Kidney (tissue), 13 donors: ENCODE measurements at regions not wholly inside any gene's neighbourhood (a gene's known extent, or its start where the extent isn't known, plus 50 kb on each side); places are given as distances from the start of the nearest gene placed in this dataset.
A peak's percentile ranks its signal among the peaks of the same experiment; 100 is the strongest.

Experiments
- DNase-seq, 5 donors: peaks; one replicate each; pipeline ENCODE4 v3.0.0-alpha.2; 2013 to 2020
- FAIRE-seq: peaks from 2 replicates; lab custom pipeline; 2012; peaks lifted over from hg19 to GRCh38; lab: Jason Lieb, UNC
- H3K27ac ChIP-seq, 2 donors: one replicate each; pipeline ENCODE4 v1.7.0; 2013; ENCODE audit warnings: low read depth in 2 of 2, low read length in 2 of 2, inconsistent platforms in 1 of 2
- H3K27me3 ChIP-seq: one replicate; pipeline ENCODE4 v1.7.1; 2013; ENCODE audit warnings: low read length, inconsistent platforms; ENCODE audit not compliant: control insufficient read depth, insufficient read depth
- H3K36me3 ChIP-seq, 3 donors: one replicate each; pipeline versions ENCODE4 v1.7.0 to v1.7.1; 2013; ENCODE audit warnings: low read length in 3 of 3, control low read depth in 1 of 3, inconsistent platforms in 1 of 3; ENCODE audit not compliant: insufficient read depth in 3 of 3, control insufficient read depth in 2 of 3
- H3K4me1 ChIP-seq, 3 donors: one replicate each; pipeline versions ENCODE4 v1.7.0 to v1.7.1; 2013; ENCODE audit warnings: low read length in 3 of 3, inconsistent platforms in 1 of 3, low read depth in 1 of 3; ENCODE audit not compliant: control insufficient read depth in 2 of 3, insufficient read depth in 2 of 3
- H3K4me3 ChIP-seq, 3 donors: one replicate each; pipeline versions ENCODE4 v1.7.0 to v1.8.1; 2013; ENCODE audit warnings: low read length in 3 of 3, control low read depth in 1 of 3, inconsistent platforms in 1 of 3
- H3K9ac ChIP-seq, 3 donors: one replicate each; pipeline versions ENCODE4 v1.7.0 to v1.7.1; 2013; ENCODE audit warnings: low read length in 3 of 3, control low read depth in 1 of 3, inconsistent platforms in 1 of 3
- H3K9me3 ChIP-seq, 3 donors: one replicate each; pipeline versions ENCODE4 v1.7.0 to v1.7.1; 2013; ENCODE audit warnings: low read length in 3 of 3, control low read depth in 1 of 3, inconsistent platforms in 1 of 3; ENCODE audit not compliant: control insufficient read depth in 2 of 3, insufficient read depth in 1 of 3
- intact Hi-C: fragments of 100-400 bp; cut with DNase I; formaldehyde crosslinking; loops from one replicate; pipeline ENCODE4 v1.11.1; 2022
- TF ChIP-seq, protein P1 (sequence below): IDR thresholded peaks from 3 replicates; pipeline ENCODE4 v1.5.1; 2012; ENCODE audit warnings: mild to moderate bottlenecking, moderate library complexity, borderline replicate concordance; ENCODE audit not compliant: insufficient read depth; ENCODE audit errors: extremely low read depth
- donor health status: control.
- donor health status: control.
- donor health status: control.
- donor health status: control.
- donor health status: control.
- donor health status: DM: yes; HTN: yes; CAD: no.
- donor health status: Normal renal cell carcinoma (clear cell type).

DNA sequence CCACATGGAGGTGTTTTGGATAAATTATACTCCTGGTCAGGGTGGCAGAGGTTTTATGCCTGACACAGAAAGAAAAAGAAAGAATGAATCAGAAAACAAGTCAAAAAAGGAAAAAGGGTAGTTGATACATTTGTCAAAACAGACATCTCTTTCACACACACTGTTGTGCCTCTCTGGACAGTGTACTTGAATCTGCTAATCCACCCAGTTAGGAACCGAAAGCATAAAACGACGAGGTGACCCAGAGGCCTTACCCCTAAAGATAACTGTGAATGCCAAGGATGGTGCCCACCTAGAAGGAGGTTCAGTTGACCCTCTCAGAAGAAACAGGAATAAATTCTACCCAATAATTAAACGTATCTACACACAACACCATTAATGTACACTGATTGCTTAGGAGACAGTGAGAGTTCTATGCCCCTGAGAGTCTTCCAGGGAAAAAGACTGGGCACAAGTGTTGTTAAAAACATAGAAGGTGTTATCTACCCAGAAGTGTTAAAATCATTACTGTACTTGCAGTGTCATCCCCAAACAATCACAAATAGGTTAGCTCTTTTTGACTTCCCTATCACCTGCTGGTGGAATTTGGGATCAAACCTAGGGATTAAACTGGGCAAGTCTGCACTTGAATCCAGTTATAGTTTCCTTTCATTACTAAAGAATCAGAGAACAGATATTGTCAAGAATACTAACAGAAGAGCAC, 123.2 kb upstream of the DNAJC10 start:
- no peak overlapping the region for H3K9ac ChIP-seq
- H3K27me3 ChIP-seq, result no peaks in the 10 kb centered on the region
- peaks cover 0 to 2% (median 0%) of the 10 kb centered on the region in 3 donors for H3K4me1 ChIP-seq
- FAIRE-seq, result no peak
- H3K9me3 ChIP-seq, result no peaks in the 10 kb centered on the region
- no peak overlapping the region for H3K4me3 ChIP-seq
- H3K27ac ChIP-seq, result no peak overlapping the region
- intact Hi-C loops, result no loop called here
- no peak for DNase-seq
- TF ChIP-seq, protein P1, sequence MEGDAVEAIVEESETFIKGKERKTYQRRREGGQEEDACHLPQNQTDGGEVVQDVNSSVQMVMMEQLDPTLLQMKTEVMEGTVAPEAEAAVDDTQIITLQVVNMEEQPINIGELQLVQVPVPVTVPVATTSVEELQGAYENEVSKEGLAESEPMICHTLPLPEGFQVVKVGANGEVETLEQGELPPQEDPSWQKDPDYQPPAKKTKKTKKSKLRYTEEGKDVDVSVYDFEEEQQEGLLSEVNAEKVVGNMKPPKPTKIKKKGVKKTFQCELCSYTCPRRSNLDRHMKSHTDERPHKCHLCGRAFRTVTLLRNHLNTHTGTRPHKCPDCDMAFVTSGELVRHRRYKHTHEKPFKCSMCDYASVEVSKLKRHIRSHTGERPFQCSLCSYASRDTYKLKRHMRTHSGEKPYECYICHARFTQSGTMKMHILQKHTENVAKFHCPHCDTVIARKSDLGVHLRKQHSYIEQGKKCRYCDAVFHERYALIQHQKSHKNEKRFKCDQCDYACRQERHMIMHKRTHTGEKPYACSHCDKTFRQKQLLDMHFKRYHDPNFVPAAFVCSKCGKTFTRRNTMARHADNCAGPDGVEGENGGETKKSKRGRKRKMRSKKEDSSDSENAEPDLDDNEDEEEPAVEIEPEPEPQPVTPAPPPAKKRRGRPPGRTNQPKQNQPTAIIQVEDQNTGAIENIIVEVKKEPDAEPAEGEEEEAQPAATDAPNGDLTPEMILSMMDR, result no peak
- H3K36me3 ChIP-seq, result no peaks in the 10 kb centered on the region

DNA sequence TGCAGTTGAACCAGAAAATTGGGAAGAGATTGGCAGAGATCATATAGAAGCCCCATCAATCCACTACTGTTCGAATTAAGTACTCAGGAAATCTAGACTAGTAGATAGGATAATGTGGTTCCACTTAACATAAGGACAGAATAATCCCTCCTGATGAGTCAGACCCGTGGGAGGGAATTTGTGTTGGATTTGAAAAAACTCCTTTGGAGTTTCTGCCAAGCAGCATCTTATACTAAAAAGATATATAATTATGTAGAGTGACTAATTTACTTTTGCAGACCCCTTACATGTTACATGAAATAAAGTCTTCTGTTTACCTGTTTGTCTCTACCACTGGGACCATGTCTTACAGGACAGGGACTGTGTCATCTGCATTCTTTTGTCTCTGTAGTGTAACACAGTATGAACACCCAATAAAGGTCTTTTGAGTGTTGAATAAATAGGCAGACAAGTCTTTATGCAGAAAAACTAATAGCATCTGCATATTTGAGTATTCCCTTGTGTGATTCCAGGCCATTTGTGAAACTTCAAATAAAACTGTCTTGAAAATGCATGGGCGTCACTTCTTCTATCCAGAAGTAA, 122.6 kb upstream of the DNAJC10 start:
- Histone ChIP-seq H3K4me3 (no peak overlapping the region), H3K36me3 (no peaks in the 10 kb centered on the region), H3K9ac (no peak overlapping the region), H3K4me1 (no peaks in the 10 kb centered on the region), H3K27ac (no peak overlapping the region), H3K27me3 (no peaks in the 10 kb centered on the region), H3K9me3 (no peaks in the 10 kb centered on the region)
- no peak for FAIRE-seq
- intact Hi-C loops, result no loop called here
- TF ChIP-seq, protein P1, result no peak
- peak in 1 of 5 donors; percentile 10 for DNase-seq

DNA sequence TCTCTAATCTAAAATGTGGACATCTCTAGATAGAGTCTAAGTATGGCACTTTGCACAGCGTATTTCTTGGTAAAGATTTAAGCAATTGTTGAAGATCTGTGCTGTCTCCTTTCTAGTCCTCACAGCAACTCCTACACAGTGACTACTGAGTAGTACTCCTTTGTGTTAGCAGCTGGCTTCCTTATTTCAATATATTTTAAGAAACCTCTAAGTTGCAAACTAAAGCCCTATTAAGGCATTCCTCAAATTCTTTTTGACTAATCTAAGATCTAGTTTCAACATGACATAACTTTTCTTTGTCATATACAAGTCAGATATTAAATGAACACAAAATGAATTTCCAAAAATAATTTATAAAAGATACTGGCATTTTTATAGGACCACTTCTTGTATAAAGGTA, 121.8 kb upstream of the DNAJC10 start:
- no peak overlapping the region for H3K9ac ChIP-seq
- FAIRE-seq, result no peak
- intact Hi-C loops, result no loop called here
- peak in 1 of 5 donors; percentile 2 for DNase-seq
- H3K9me3 ChIP-seq, result no peaks in the 10 kb centered on the region
- TF ChIP-seq, protein P1, result no peak
- no peaks in the 10 kb centered on the region for H3K27me3 ChIP-seq
- H3K4me3 ChIP-seq, result no peak overlapping the region
- no peaks in the 10 kb centered on the region for H3K36me3 ChIP-seq
- H3K4me1 ChIP-seq, result no peaks in the 10 kb centered on the region
- no peak overlapping the region for H3K27ac ChIP-seq
